Uterus (tissue), 3 donors: ENCODE measurements at regions not wholly inside any gene's neighbourhood (a gene's known extent, or its start where the extent isn't known, plus 50 kb on each side); places are given as distances from the start of the nearest gene placed in this dataset.

Source experiments
- DNase-seq, 2 donors: peaks; one replicate each; pipeline ENCODE4 v3.0.0-alpha.2; 2019 to 2020
- H3K27ac ChIP-seq, 2 donors: fragments of 200-600 bp; sonication (generic); 1 replicate in 1 of 2; 2 replicates in 1 of 2; pipeline ENCODE4 v1.5.1; 2016 to 2018
- H3K27me3 ChIP-seq, 2 donors: fragments of 200-600 bp; sonication (generic); one replicate each; pipeline ENCODE4 v1.5.1; 2018 to 2019; ENCODE audit warnings: control low read depth in 1 of 2
- H3K36me3 ChIP-seq, 2 donors: fragments of 200-600 bp; sonication (generic); one replicate each; pipeline ENCODE4 v1.5.1; 2019; ENCODE audit warnings: control low read depth in 1 of 2
- H3K4me1 ChIP-seq, 2 donors: fragments of 200-600 bp; sonication (generic); one replicate each; pipeline ENCODE4 v1.5.1; 2018 to 2019; ENCODE audit warnings: control low read depth in 1 of 2
- H3K4me3 ChIP-seq, 2 donors: fragments of 200-600 bp; sonication (generic); 1 replicate in 1 of 2; 2 replicates in 1 of 2; pipeline ENCODE4 v1.5.1; 2018 to 2019; ENCODE audit warnings: mild to moderate bottlenecking in 1 of 2
- H3K9me3 ChIP-seq, 2 donors: fragments of 200-600 bp; sonication (generic); one replicate each; pipeline ENCODE4 v1.5.1; 2019; ENCODE audit warnings: control low read depth in 1 of 2
- CTCF ChIP-seq, 4 experiments: fragments of 200-600 bp in 2 of 4; fragments of 450-650 bp in 2 of 4; sonication (generic) in 2 of 4; IDR thresholded peaks; one replicate each; pipeline ENCODE4 v1.5.1; 2016 to 2019; ENCODE audit warnings: antibody characterized with exemption in 4 of 4, mild to moderate bottlenecking in 2 of 4, moderate library complexity in 1 of 4
- POLR2A ChIP-seq, 2 donors: fragments of 450-650 bp; IDR thresholded peaks; one replicate each; pipeline ENCODE4 v1.6.1; 2016; ENCODE audit warnings: antibody characterized with exemption in 2 of 2, mild to moderate bottlenecking in 1 of 2, moderate library complexity in 1 of 2
- intact Hi-C: fragments of 100-400 bp; cut with DNase I; formaldehyde crosslinking; loops from one replicate; pipeline ENCODE4 v1.15.1; 2023; ENCODE audit warnings: low total_unique reads
- donor health status: DM: yes; HTN: yes; CAD: no.

DNA sequence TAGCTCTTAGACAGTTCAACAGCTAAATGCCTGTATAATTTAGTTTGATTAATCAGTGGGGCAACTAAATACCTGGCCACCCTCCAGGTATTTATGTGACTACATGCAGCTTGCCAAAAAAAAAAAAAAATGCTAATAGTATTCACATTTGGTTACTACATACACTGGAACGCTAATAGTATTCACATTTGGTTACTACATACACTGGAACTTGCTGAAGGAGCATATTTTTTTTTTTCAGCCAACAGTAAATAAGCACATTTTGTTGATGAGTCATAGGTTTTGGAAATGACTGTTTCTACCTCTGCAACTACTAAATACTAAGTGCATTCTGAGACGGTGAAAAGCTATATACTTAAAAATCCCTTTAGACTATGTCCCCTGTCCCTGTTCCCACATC lies 1172.3 kb downstream of the LRFN5 start:
- Histone ChIP-seq H3K27ac (no peak overlapping the region), H3K9me3 (peaks cover 0 to 4% of the 10 kb centered on the region in 2 donors), H3K27me3 (no peaks in the 10 kb centered on the region), H3K36me3 (no peaks in the 10 kb centered on the region), H3K4me1 (no peaks in the 10 kb centered on the region), H3K4me3 (no peak overlapping the region)
- intact Hi-C loops: no loop called here
- no peak for TF ChIP-seq POLR2A (IDR thresholded peaks at IDR 0.05)
- TF ChIP-seq CTCF (IDR thresholded peaks at IDR 0.05): no peak
- no peak for DNase-seq

DNA sequence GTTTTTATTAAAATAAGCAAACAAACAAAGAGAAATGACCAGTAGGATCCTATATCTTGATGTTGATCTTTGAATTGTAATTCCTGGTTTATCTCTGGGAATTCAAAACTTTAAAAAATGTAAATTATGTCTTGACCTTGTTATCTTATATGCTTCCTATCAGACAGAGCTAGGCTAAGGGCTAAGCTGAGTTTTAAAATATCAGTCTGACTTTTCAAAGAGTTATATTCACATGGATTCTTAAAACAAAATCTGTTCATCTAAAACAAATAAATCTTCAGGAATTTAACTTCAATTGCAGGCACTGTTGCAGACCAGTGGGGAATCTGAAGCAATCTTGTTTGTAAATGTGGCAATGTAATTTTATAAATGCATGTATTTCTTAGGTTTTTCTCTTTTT lies 1144.1 kb downstream of the LRFN5 start:
- H3K36me3 ChIP-seq: no peaks in the 10 kb centered on the region
- DNase-seq: no peak
- no peak overlapping the region for H3K4me3 ChIP-seq
- intact Hi-C loops: no loop called here
- no peak for TF ChIP-seq CTCF (IDR thresholded peaks at IDR 0.05)
- no peak for TF ChIP-seq POLR2A (IDR thresholded peaks at IDR 0.05)
- H3K4me1 ChIP-seq: no peaks in the 10 kb centered on the region
- H3K9me3 ChIP-seq: no peaks in the 10 kb centered on the region
- no peaks in the 10 kb centered on the region for H3K27me3 ChIP-seq
- H3K27ac ChIP-seq: no peak overlapping the region

GRCh38 chr14:42742084-42742483 lies 1135.4 kb downstream of the LRFN5 start:
- intact Hi-C loops: no loop called here
- no peaks in the 10 kb centered on the region for H3K27me3 ChIP-seq

GRCh38 chr14:42736408-42736807 lies 1129.7 kb downstream of the LRFN5 start:
- H3K27me3 ChIP-seq: no peaks in the 10 kb centered on the region
- no peak overlapping the region for H3K4me3 ChIP-seq
- DNase-seq: no peak
- no peaks in the 10 kb centered on the region for H3K36me3 ChIP-seq
- H3K4me1 ChIP-seq: no peaks in the 10 kb centered on the region
- intact Hi-C loops: no loop called here
- no peaks in the 10 kb centered on the region for H3K9me3 ChIP-seq
- TF ChIP-seq CTCF (IDR thresholded peaks at IDR 0.05): no peak
- no peak for TF ChIP-seq POLR2A (IDR thresholded peaks at IDR 0.05)
- no peak overlapping the region for H3K27ac ChIP-seq

More at GRCh38 chr14:42742084-42742483, 1135.4 kb downstream of the LRFN5 start:
- H3K4me3 ChIP-seq: no peak overlapping the region
- no peaks in the 10 kb centered on the region for H3K4me1 ChIP-seq
- DNase-seq: no peak
- TF ChIP-seq POLR2A (IDR thresholded peaks at IDR 0.05): no peak
- TF ChIP-seq CTCF (IDR thresholded peaks at IDR 0.05): no peak
- H3K27ac ChIP-seq: no peak overlapping the region
- H3K36me3 ChIP-seq: no peaks in the 10 kb centered on the region
- no peaks in the 10 kb centered on the region for H3K9me3 ChIP-seq

DNA sequence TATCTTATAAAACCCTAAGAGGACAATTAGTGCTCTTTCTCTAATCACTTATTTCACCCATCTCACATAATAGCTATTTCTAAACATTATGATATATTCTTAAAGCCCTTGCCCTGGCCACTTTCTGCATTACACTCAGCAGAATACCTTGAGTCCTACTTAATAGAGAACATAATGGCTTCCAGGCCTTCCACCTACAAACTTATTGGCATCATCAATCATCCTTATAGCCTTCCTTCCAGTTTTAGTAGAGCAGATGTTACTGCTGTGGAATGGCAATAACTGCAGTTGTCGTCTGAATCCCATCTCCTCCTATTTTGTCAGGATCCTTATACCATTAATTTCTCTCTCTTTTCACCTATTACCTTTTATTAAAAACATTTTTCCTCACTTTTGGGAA lies 1127.4 kb downstream of the LRFN5 start:
- Histone ChIP-seq H3K4me3 (no peak overlapping the region), H3K27me3 (no peaks in the 10 kb centered on the region), H3K9me3 (no peaks in the 10 kb centered on the region), H3K27ac (no peak overlapping the region), H3K36me3 (no peaks in the 10 kb centered on the region), H3K4me1 (no peaks in the 10 kb centered on the region)
- intact Hi-C loops: no loop called here
- no peak for DNase-seq
- TF ChIP-seq CTCF (IDR thresholded peaks at IDR 0.05): no peak
- TF ChIP-seq POLR2A (IDR thresholded peaks at IDR 0.05): no peak
